ENCODE measurements at regions not wholly inside any gene's neighbourhood (a gene's known extent, or its start where the extent isn't known, plus 50 kb on each side); places are given as distances from the start of the nearest gene placed in this dataset.

DNA sequence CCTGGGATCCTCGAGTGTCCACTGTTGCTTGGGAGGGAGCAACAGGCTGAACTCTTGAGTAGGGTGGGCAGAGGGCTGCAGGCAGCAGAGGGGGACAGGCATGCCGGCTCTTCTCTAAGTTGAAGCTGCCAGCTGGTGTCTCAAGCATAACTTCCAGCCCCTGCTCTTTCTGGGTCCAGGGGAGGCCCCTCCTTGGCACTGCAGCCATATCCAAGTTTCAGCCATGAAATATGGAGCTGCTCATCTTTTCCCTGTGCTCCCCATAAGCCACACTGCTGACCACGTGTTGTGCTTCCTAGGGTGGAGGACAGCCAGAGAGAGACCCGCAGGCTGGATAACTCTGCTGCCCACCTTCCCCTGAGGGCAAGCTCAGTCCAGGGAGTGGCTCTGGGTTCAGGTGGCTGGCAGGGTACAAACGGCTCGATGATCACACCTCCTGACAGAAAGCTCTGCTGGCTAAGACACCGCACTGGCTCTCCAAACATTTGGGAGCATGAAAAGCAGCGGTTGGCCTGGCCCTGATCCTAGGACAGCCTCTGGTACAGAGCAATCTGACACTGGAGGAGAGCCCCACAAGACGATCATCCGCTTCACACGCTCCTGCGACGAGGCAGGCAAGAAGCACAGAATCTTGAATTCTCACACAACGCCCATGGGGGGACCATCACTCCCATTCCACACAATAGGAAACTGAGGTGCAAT, 79.6 kb downstream of the PITPNM2 start:
- no peaks in the 10 kb centered on the region for H3K36me3 Mint-ChIP-seq
- DNase-seq: no peak
- no peak overlapping the region for H3K27ac Mint-ChIP-seq
- peaks cover 52% of the 10 kb centered on the region for H3K4me1 Mint-ChIP-seq
- H3K4me3 Mint-ChIP-seq: no peak overlapping the region
- H3K9me3 Mint-ChIP-seq: no peaks in the 10 kb centered on the region
- no peaks in the 10 kb centered on the region for H3K27me3 Mint-ChIP-seq

DNA sequence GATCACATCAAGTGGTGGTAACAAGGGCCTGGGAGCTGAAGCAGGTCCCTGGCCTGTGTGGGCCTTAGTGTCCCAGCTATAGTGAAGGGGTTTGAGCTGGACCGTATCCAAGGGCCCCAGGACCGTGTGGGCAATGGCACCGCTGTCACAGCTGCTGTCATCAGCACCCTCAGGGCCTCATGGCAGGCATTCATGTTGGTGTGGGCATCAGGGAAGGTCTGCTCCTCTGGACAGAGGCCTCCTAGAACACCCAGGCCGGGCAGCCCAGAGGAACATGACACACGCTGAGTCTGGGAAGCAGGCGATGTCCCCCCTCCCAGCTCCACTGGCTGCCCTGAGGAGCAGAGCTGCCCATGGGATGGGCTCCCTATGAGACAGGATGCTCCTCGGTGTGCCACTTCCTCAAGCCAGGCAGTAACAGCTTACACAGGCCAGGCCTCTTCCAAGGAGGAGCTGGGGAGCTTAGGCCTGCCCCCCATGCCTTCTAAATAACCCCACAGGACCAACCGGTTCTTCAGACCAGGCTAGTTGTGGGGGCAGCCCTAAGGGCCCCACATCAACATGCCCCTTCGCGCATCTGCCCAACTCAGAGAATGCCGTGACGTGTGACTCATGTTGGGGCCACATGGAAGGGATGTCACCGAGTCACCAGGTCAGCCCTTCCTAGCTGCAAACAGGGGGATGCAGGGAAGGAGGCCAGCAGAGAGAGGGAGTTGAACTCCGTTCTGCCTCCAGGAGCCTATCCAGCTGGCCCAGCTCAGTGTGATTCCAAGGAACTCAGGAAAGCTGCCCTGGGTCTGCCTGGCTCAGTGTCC, 80.4 kb downstream of the PITPNM2 start:
- no peak for DNase-seq
- H3K9me3 Mint-ChIP-seq: no peaks in the 10 kb centered on the region
- H3K27ac Mint-ChIP-seq: no peak overlapping the region
- no peaks in the 10 kb centered on the region for H3K36me3 Mint-ChIP-seq
- H3K4me3 Mint-ChIP-seq: no peak overlapping the region
- no peaks in the 10 kb centered on the region for H3K27me3 Mint-ChIP-seq
- peaks cover 52% of the 10 kb centered on the region for H3K4me1 Mint-ChIP-seq

DNA sequence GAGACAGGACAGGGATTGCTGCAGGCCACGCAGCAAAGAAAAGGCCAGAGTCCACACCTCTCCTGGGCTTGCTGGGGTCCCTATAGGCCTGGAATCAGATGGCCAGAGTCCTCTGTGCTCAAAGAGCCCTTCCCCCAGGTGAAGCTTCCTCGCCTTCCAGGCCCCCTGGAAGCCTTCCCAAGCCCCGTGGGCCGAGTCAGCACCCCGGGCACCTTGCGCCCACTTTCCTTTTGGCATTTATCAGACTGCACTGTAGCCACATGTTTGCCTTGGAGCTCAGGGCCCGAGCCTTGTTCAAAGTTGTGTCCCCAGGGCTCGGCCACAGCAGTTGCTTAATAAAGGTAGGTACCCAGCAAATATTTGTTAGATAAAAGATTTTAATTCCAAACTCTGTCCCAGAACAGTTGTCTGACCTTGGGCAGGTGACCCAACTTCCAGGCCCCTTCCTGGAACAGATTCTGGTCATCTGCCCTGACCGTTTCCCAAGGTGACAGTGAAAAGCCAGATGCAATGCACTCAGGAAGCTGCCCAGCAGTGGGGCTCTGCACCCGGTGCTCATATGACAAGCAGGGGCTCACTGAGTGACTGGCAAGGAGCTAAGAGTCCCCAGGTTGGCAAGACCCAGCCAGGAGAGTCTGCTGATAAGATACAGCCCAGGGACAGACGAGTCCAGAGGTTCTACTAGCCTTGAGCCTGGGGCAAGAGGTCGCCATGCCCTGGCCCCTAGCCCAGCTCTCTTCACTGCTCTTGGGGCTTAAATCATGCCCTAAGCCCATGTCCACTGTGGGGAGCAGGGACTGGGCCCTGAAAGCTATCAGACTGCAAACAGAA, 81.2 kb downstream of the PITPNM2 start:
- Mint-ChIP-seq H3K4me3 (no peak overlapping the region), H3K27ac (no peak overlapping the region), H3K4me1 (peaks cover 48% of the 10 kb centered on the region), H3K9me3 (no peaks in the 10 kb centered on the region), H3K36me3 (no peaks in the 10 kb centered on the region), H3K27me3 (no peaks in the 10 kb centered on the region)
- no peak for DNase-seq

DNA sequence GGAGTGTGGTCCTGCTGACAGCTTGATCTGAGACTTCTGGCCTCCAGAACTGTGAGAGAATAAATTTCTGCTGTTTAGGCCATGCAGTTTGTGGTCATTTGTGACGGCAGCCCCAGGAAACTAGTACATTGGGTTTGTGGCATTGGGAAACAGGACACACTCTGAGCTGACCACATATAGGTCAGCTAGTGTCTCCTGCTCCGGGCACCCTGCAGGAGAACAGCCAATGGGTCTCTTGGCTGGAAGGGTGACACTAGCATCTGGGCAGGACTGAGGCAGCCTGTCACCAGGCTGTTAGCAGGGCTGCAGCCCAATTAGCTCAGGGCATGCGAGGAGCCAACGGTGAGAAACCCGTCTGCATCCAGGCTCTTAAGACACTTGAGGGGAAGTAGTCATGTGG, 83.2 kb downstream of the PITPNM2 start:
- peaks cover 46% of the 10 kb centered on the region for H3K4me1 Mint-ChIP-seq
- DNase-seq: no peak
- no peaks in the 10 kb centered on the region for H3K27me3 Mint-ChIP-seq
- H3K27ac Mint-ChIP-seq: no peak overlapping the region
- H3K36me3 Mint-ChIP-seq: no peaks in the 10 kb centered on the region
- H3K9me3 Mint-ChIP-seq: no peaks in the 10 kb centered on the region
- no peak overlapping the region for H3K4me3 Mint-ChIP-seq

DNA sequence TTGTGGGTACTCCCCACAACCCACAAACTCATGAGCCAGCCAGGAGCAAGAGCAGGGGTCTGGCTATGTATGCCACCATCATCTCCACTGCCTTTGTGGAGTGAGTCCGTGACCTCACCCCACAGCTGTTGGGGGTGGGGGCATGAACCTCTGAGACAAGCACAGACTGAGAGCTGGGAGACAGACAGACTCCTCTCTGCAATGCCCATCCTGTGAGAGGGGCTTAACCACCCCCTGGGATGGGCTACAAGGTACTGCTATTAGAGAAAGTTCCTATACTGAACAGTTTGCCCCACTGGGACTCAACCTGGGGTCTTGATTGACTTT, 84.5 kb downstream of the PITPNM2 start:
- DNase-seq: no peak
- Mint-ChIP-seq H3K27ac (no peak overlapping the region), H3K4me1 (peaks cover 52% of the 10 kb centered on the region), H3K4me3 (no peak overlapping the region), H3K36me3 (no peaks in the 10 kb centered on the region), H3K27me3 (no peaks in the 10 kb centered on the region), H3K9me3 (no peaks in the 10 kb centered on the region)

DNA sequence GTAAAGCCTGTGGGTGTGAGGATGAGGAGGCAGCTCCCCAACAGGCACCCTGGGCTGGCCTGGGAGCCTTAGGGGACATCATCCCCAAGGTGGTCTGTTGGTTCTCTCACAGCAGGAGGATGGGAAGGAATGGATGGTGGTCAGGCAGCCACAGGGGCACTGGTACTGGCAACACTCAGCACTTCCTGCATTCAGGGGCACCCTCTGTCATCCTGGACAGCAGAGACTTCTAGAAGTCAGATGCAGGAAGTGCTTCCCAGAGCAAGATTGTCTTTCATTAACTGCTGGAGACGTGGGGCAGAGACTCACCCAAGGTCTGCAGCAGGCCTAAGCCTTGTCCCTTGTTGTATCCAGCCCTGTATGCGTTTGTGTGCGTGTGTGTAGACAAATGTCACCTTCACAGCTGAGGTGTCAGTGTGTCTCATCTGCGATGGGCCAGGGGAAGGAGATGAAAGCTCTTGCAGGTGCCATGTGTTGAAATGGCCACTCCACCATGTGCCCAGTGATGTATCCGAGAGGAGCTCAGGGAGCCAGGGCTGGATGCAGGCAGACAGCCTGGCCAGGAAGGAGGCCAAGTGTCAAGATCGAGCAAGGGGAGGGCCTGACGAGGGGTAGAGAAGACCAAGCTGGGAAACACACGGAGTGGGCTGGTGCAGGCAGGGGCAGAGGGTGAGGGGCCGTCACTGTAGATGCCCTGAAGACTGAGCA, 85.1 kb downstream of the PITPNM2 start:
- Mint-ChIP-seq H3K9me3 (no peaks in the 10 kb centered on the region), H3K4me3 (no peak overlapping the region)
- no peak for DNase-seq

DNA sequence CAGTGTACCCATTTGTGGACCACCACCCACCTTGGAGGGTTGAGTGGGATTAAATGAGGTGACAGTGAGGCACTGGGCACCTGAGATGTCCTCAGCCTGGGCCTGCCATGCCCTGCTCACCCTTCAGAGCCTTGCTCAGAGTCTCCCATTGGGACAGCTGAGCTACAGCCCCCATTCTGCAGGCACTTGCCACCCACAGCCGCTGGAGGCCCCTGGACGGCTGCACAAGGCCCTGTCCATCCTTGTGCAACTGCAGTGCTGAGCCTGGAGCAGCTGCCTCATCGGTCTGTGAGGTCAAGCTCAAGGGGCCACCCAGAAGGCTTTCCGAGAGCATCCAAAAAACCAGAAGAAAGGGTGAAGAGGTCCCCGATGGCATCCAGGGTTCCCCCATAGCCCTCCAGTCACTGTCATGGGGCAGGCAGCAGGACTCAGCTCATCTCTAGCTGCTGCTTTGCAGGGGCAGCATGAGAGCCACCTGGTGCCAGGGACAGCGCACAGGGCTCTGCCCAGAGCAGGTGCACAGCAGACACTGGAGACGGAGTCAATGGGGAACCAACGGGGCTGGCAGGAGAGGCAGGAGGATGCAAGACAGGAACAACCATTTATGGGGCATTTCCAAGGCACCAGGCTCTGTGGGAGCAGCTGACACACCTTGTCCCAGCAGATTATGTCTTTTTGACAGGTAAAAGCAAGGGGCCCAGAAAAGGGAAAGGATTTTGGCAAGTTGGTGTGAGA, 84.6 kb downstream of the ARL6IP4 start:
- Mint-ChIP-seq H3K4me3 (no peak overlapping the region), H3K4me1 (peaks cover 47% of the 10 kb centered on the region), H3K36me3 (no peaks in the 10 kb centered on the region), H3K9me3 (no peaks in the 10 kb centered on the region), H3K27me3 (no peaks in the 10 kb centered on the region), H3K27ac (no peak overlapping the region)
- no peak for DNase-seq

More for the DNA sequence above, 85.1 kb downstream of the PITPNM2 start:
- no peaks in the 10 kb centered on the region for H3K27me3 Mint-ChIP-seq
- peaks cover 51% of the 10 kb centered on the region for H3K4me1 Mint-ChIP-seq
- H3K27ac Mint-ChIP-seq: peak overlapping the region; percentile 17
- no peaks in the 10 kb centered on the region for H3K36me3 Mint-ChIP-seq

DNA sequence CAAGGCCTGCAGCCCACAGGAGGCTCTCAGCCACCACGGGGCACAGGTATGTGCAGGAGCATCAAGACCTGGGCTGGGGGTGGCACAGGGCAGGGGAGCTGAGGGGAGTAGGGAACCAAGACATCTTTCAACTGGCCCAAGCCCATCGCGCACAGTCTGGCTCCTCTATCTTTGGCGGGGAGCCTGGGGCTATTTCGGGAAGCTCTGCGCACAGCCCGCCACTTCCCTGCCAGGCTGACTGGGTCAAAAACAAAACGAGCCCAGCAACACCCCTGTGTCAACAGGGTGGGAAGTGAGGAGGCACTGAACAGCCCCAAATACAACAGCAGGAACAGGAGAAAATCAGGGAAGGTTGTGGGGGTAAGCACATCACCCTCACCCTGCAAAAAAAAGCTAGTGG, 83.9 kb downstream of the ARL6IP4 start:
- no peaks in the 10 kb centered on the region for H3K9me3 Mint-ChIP-seq
- no peak overlapping the region for H3K4me3 Mint-ChIP-seq
- DNase-seq: no peak
- no peaks in the 10 kb centered on the region for H3K36me3 Mint-ChIP-seq
- peaks cover 49% of the 10 kb centered on the region for H3K4me1 Mint-ChIP-seq
- no peaks in the 10 kb centered on the region for H3K27me3 Mint-ChIP-seq
- H3K27ac Mint-ChIP-seq: no peak overlapping the region

DNA sequence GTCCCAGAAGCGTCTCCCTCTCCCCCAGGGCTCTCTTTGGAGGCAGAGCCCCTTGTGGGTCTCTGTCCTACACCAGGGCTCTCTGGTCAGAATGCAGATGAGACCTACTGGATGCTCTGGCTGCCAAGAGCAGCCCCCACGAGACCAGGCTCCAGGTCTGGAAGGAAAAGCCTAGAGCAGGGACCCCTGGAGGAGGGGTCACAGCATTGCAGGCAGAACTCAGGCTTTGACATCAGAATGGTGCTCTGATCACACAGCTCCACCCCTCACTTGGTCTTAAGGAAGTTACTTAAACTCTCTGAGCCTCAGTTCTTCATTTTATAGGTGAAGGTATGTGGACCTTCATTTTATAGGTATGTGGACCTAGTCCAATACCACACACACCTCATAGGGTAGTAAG, 83.1 kb downstream of the ARL6IP4 start:
- Mint-ChIP-seq H3K27me3 (no peaks in the 10 kb centered on the region), H3K27ac (no peak overlapping the region), H3K36me3 (no peaks in the 10 kb centered on the region), H3K9me3 (no peaks in the 10 kb centered on the region), H3K4me1 (peaks cover 49% of the 10 kb centered on the region), H3K4me3 (no peak overlapping the region)
- no peak for DNase-seq

DNA sequence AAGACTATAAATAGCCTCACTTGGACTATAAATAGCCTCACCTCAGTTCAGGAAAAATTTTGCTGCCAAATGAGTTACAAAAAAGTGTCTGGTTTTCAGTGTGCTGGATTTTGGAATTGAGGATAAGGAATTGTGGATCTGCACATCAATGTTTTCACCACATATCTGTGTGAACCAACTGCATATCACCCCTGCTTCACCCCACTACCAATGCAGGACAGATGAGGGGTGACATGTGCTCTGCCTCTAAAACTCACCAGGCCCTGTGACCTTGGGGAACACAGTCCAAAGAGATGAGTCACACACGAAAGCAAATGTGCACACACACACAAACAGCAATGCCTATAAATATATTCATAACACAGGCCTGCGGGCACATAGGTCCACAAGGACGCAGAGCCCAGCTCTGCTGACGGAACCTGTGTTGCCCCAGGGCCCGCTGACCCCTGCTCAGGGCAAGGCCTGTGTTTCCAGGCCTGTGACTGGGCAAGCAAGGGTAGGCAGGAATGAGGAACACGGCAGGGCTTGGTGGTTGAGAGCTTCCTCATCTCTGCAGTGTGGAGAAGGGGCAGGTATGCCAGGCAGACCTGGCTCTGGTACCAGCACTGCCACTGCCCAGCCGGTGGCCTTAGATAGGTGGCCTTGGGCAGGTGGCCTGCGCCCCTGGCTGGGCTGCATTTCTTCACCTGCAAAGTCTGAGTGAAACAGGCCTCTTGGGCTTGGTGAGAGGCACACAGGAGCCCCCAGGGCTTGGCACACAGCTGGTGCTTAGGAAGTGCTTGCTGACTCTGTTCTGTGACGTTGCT, 82.4 kb downstream of the ARL6IP4 start:
- DNase-seq: no peak
- Mint-ChIP-seq H3K36me3 (no peaks in the 10 kb centered on the region), H3K27ac (no peak overlapping the region), H3K4me3 (no peak overlapping the region), H3K27me3 (no peaks in the 10 kb centered on the region), H3K4me1 (peaks cover 49% of the 10 kb centered on the region), H3K9me3 (no peaks in the 10 kb centered on the region)

DNA sequence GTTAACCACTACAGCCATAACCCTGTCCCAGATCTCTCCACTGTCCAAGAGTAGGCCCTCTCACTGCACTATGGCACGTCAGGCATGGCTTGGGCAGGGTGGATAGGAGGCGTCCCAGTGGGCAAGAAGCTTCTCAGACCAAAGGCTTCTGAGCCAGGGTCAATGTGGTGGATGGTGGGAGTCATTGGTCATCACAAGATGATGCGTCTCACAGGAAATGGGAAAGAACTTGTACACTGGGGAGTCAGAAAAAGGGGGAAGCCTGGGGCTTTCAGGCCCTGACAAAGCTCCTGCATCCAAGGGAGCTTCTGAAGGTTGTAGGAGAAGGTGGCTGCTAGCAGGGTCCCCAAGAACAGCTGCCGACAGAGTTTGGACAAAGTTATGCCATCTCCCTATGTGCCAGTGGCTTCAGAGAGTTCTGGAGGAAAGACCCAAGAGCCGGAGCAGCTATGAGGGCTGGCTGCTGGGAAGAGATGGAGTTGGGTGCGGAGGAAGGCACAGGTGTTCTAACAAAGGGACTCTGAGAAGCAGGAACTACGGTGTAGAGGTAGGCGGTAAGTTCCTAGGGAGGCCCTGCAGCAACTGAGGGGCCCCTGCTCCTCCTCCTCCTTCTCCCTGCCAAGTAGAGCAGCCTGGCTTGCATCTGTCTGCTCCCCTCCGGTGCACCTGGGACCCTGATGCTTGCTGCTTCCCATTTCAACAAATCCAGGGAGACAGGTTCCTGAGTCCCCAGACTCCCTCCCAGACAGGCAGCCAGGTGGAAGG, 81.1 kb downstream of the ARL6IP4 start:
- Mint-ChIP-seq H3K27ac (no peak overlapping the region), H3K27me3 (no peaks in the 10 kb centered on the region), H3K9me3 (no peaks in the 10 kb centered on the region), H3K36me3 (no peaks in the 10 kb centered on the region), H3K4me3 (no peak overlapping the region), H3K4me1 (peaks cover 46% of the 10 kb centered on the region)
- no peak for DNase-seq

DNA sequence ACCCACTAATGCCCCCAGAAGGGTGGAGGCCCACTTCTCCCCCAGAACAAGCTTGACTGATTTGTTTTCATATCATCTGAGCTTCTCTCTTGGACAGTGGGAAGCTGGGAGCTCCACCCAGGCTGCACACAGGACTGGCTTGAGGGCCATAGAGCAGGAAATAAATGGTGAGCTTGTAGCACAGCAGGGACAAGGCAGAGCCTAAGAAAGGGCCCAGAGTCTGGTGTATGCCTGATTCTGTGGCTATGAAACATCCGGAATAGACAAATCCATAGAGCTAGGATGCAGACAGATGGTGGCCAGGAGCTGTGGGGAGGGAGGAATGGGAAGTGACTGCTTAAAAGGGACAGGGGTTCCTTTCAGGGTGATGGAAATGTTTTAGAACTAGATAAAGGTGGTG, 79.0 kb downstream of the ARL6IP4 start:
- H3K36me3 Mint-ChIP-seq: no peaks in the 10 kb centered on the region
- H3K27ac Mint-ChIP-seq: no peak overlapping the region
- H3K9me3 Mint-ChIP-seq: no peaks in the 10 kb centered on the region
- DNase-seq: no peak
- H3K4me1 Mint-ChIP-seq: peaks cover 32% of the 10 kb centered on the region
- H3K27me3 Mint-ChIP-seq: no peaks in the 10 kb centered on the region
- no peak overlapping the region for H3K4me3 Mint-ChIP-seq

DNA sequence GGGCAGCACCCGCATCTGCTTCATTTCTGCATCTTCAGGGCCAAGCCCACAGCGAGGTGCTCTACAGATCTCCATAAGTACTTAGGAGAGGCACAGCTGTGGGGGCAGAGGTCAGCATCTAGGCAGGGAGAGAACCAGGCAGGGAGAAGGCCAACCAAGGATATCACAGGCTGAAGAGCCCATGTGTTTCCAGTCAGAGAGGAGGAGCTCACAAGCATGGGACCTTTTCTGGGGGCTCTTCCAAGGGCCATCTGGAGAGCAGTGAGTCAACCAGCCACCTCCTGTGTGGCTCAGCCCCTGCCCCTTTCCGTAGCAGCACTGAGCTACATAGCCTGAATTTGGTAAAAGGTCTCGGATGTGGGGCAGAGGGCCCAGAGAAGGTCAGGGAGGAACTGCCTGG, 78.5 kb downstream of the ARL6IP4 start:
- no peaks in the 10 kb centered on the region for H3K36me3 Mint-ChIP-seq
- H3K9me3 Mint-ChIP-seq: no peaks in the 10 kb centered on the region
- peaks cover 29% of the 10 kb centered on the region for H3K4me1 Mint-ChIP-seq
- no peak overlapping the region for H3K27ac Mint-ChIP-seq
- H3K27me3 Mint-ChIP-seq: no peaks in the 10 kb centered on the region
- no peak for DNase-seq
- no peak overlapping the region for H3K4me3 Mint-ChIP-seq
